NCI-H226 (cell line): ENCODE measurements at regions not wholly inside any gene's neighbourhood (a gene's known extent, or its start where the extent isn't known, plus 50 kb on each side); places are given as distances from the start of the nearest gene placed in this dataset.

Experiments used
- DNase-seq: peaks from one replicate; pipeline ENCODE4 v3.0.0-alpha.2; 2015

- no peak for DNase-seq
These were observed 127.7 kb upstream of the KAZN start for GRCh38 chr1:14470802-14471201.

GRCh38 chr1:14474856-14475255, 123.6 kb upstream of the KAZN start:
- no peak for DNase-seq

GRCh38 chr1:14476170-14476955, 122.1 kb upstream of the KAZN start:
- no peak for DNase-seq

GRCh38 chr1:14478120-14478519, 120.4 kb upstream of the KAZN start:
- DNase-seq: no peak

- no peak for DNase-seq
These were observed 118.6 kb upstream of the KAZN start for GRCh38 chr1:14479865-14480264.

GRCh38 chr1:14482784-14483450, 115.6 kb upstream of the KAZN start:
- no peak for DNase-seq

- DNase-seq: no peak
These were observed 113.2 kb upstream of the KAZN start for GRCh38 chr1:14485285-14485684.

- DNase-seq: no peak
These were observed 111.9 kb upstream of the KAZN start for GRCh38 chr1:14486401-14487201.

- no peak for DNase-seq
These were observed 110.8 kb upstream of the KAZN start for GRCh38 chr1:14487671-14488070.

GRCh38 chr1:14494911-14495310, 103.6 kb upstream of the KAZN start:
- DNase-seq: no peak

GRCh38 chr1:14495381-14495780, 103.1 kb upstream of the KAZN start:
- no peak for DNase-seq

- no peak for DNase-seq
These were observed 102.5 kb upstream of the KAZN start for GRCh38 chr1:14495996-14496395.

GRCh38 chr1:14498839-14499238, 99.6 kb upstream of the KAZN start:
- DNase-seq: no peak

GRCh38 chr1:14499312-14500040, 99.0 kb upstream of the KAZN start:
- DNase-seq: no peak

GRCh38 chr1:14500041-14500440, 98.4 kb upstream of the KAZN start:
- no peak for DNase-seq

GRCh38 chr1:14500912-14501311, 97.6 kb upstream of the KAZN start:
- DNase-seq: no peak

- DNase-seq: no peak
These were observed 94.0 kb upstream of the KAZN start for GRCh38 chr1:14504517-14504916.

- no peak for DNase-seq
These were observed 91.8 kb upstream of the KAZN start for GRCh38 chr1:14506471-14507255.

- DNase-seq: no peak
These were observed 91.2 kb upstream of the KAZN start for GRCh38 chr1:14507262-14507661.

- DNase-seq: no peak
These were observed 89.9 kb upstream of the KAZN start for GRCh38 chr1:14508613-14509012.

GRCh38 chr1:14511166-14511680, 87.3 kb upstream of the KAZN start:
- no peak for DNase-seq
